Stimulated activated CD8-positive, alpha-beta memory T cell treated with anti-CD3 and anti-CD28 coated beads, Interleukin-7, amount 100 ng/mL, for 24 hours (primary cell): ENCODE measurements at regions not wholly inside any gene's neighbourhood (a gene's known extent, or its start where the extent isn't known, plus 50 kb on each side); places are given as distances from the start of the nearest gene placed in this dataset.

Experiments used
- DNase-seq: peaks from one replicate; pipeline ENCODE4 v3.0.0-alpha.2; 2020; ENCODE audit warnings: low read depth

- no peak for DNase-seq
Observed at GRCh38 chr22:48794906-48795305, 1032.8 kb downstream of the BRD1 start.

DNA sequence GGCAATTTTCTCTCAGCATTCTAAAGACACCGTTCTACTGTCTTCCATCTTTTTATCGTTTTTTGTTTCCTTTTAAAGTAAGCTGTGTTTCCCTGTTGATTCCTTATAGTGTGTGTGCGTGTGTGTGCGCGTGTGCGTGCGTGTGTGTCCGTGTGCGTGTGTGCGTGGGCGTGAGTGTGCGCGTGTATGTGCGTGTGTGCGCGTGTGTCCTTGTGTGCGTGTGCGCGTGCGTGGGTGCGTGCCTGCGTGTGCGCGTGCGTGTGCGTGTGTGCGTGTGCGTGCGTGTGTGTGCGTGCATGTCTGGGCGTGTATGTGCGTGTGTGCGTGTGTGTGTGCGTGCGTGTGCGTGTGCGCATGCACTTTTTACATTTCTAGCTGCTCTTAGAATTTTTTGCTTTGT lies 1033.7 kb downstream of the BRD1 start:
- no peak for DNase-seq

GRCh38 chr22:48786679-48786996 lies 1041.0 kb downstream of the BRD1 start:
- DNase-seq, result no peak

- DNase-seq, result no peak
Observed at GRCh38 chr22:48785792-48786678, 1041.6 kb downstream of the BRD1 start.

GRCh38 chr22:48784701-48785503 lies 1042.8 kb downstream of the BRD1 start:
- no peak for DNase-seq

DNA sequence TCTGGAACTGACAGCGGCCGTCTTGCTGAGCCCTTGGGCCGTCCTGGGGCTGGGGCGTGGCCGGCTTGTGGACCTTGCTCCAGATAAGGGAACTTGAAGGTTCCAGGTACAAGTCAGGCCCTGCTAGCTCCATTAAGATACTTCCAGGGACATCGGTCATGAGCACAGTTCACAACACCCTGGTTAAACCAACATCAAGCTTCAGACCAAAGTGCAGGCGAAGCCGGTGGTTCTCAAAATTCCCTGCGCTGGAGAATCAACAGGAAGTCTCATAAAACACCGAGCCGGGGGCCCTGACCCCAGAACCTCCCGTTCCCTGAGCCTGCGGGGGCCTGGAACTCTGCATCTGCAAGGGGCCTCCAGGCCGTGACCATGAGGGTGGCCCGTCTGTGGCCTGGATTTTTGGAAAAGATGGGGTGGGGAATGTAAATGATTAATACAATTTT lies 1043.8 kb downstream of the BRD1 start:
- no peak for DNase-seq

GRCh38 chr22:48782811-48783511 lies 1044.7 kb downstream of the BRD1 start:
- no peak for DNase-seq

- no peak for DNase-seq
Observed at GRCh38 chr22:48782326-48782725, 1045.3 kb downstream of the BRD1 start.

DNA sequence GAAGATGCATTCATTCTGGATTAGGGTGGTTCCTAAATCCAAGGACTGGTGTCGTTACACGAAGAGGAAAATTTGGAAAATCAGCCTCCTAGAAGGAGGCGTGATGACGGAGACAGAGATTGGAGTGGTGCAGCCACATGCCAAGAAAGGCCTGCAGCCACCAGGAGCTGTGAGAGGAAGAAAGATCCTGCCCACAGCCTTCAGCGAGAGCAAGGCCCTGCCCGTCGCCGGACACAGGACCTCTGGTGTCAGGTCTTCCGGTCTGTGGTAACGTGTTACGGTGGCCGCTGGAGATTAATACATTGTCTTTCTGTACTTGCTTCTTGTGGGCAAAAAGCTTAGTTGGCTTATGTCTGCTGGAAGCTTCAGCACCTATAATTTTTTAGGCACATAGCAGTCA lies 1045.8 kb downstream of the BRD1 start:
- no peak for DNase-seq

DNA sequence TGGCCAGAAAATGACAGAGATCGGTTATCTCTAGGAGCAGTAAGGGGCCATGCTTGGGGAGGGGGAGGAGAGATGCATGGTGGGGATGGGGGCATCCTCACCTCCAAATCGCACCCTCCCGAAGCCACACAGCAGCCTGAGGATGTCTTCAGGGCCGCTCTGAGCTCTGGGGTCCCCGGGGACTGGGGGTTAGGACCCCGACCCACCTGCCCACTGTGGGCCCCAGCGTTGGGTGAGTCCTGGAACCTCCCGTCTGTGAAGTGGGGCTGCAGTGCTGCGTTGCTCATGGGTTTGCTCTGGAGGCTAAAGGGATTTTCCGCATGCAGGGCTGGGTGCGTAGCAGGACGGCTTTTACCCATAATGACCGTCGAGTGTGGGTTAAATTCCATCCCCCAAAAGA lies 1046.3 kb downstream of the BRD1 start:
- no peak for DNase-seq

GRCh38 chr22:48780597-48781277 lies 1046.9 kb downstream of the BRD1 start:
- DNase-seq, result no peak

DNA sequence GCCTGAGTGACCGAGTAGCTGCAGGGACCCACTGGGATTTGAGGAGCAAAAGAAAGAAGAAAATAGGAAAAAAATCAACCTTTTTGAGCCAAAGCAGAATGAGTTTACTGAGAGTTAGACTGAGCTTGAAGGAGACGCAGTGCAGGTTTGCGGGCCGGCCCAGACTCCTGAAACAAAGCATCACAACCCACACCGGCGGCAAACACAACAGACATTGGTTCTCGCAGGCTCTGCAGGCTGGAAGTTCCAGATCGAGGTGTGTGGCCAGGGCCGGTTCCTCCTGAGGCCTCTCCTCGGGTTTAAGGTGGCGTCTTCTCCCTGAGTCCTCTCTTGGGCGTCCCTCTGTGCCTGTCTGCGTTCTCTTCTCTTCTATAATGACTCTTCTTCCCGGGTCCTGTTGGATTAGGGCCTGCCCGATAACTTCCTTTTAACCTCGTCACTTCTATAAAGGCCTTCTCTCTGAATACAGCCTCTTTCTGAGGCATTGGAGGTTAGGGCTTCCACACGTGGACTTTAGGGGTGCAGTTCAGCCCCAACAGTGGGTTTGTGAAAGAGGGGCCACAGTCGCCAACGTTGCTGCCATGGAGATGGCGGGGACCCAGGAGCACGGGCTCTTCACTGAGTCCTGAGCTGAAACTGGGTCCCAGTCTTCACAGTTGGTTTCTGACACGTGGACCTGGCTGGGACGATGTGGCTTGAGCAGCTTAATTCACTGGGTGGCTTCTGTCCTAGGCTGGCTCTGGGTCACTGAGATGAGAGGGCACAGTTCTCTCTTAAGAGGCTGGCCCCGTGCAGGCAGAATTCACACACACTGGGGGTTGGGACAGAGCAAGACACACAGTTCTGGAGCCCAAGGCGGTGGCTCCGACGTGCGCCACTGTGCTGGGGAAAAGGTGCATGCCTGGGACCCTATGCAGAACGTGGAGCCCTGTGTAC lies 1047.7 kb downstream of the BRD1 start:
- DNase-seq, result no peak

DNA sequence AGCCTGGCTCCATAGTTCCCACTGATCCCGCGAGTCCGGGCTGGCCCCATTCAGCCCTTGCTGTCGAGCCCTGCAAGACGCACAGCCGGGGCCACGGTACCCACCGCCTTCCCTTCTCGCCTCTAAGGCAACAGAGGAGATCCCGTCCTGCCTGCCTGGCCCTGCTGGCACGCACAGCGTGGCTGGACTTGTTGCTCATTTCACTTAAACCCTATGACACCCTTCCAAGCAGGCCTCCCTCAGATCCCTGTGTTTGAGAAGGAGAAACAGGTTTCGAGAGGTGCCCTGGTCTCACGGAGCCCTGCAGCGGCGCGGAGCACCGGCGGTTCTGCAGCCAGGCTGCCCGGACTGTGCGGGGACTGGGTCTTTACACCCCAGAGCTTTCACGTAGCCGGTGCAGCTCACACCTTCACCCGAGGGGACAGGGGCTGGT lies 1048.4 kb downstream of the BRD1 start:
- no peak for DNase-seq

DNA sequence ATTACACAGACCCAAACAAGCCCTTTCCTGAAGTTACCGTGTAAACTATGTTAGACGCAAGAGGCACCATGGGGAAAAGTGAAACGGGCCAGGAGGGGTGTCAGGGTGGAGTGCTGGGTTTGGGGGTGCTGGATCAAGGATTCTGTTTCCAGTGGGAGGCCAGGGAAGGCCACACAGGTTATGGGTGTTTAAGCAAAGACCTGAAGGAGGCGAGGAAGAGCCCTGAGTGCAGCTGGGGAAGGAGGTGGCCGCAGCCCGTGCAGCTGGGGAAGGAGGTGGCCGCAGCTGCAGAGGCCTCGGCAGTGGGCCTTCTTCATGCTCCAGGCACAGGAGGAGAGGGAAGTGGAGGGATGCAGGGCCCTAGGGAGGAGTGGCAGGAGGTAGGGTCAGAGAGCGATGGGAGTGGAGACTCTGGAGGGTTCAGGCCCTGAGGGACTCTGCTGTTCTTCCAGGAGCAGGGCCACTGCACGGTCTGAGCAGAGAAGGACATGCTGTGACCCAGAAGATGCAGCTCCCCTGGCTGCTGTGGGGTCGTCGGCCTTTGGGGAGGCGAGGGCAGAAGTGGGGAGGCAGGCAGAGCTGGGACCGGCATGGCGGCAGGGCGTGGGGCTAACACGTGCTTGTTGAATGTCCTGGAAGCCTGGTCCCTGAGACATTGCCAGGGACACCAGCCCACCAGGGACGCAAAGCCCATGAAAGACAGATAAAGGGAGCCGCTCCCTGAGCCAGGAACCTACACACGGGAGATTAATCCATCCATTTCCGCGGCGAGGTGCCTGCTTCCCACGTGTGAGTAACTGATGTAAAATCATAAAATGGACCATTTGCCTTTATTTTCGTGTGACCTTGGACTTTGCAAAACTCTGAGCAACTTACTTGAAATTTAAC lies 1049.1 kb downstream of the BRD1 start:
- no peak for DNase-seq

DNA sequence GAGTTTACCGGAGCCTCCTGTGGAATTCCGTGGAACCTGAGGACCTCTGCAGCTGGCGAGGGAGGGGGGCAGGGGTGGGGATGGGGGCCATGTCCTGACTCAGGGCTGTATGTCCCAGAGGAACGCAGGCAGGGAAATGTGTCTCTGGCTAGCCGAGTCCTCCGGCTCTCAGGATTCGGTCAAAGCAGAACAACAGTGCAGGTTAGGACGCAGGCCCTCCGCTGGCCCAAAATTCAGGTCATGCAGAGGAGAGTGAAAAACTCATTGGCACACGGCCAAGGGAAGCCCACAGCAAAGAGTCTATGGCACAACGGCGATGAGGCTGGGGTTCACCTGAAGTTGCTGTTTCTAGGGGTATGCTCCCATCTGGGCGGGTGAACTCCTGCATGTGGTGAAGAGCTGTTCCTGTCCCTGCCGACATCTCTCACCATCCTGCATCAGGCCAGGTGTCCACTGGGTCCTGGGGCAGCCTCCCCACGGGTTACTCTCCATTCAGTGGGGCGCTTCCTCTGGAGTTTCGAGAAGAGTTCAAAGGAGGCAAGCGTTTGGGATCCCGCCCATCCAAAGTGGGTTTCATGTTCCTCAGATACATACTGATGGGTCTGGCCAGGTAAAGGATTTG lies 1055.3 kb downstream of the BRD1 start:
- DNase-seq, result no peak

- no peak for DNase-seq
Observed at GRCh38 chr22:48765595-48765994, 1062.1 kb downstream of the BRD1 start.

GRCh38 chr22:48761546-48761945 lies 1066.1 kb downstream of the BRD1 start:
- no peak for DNase-seq

DNA sequence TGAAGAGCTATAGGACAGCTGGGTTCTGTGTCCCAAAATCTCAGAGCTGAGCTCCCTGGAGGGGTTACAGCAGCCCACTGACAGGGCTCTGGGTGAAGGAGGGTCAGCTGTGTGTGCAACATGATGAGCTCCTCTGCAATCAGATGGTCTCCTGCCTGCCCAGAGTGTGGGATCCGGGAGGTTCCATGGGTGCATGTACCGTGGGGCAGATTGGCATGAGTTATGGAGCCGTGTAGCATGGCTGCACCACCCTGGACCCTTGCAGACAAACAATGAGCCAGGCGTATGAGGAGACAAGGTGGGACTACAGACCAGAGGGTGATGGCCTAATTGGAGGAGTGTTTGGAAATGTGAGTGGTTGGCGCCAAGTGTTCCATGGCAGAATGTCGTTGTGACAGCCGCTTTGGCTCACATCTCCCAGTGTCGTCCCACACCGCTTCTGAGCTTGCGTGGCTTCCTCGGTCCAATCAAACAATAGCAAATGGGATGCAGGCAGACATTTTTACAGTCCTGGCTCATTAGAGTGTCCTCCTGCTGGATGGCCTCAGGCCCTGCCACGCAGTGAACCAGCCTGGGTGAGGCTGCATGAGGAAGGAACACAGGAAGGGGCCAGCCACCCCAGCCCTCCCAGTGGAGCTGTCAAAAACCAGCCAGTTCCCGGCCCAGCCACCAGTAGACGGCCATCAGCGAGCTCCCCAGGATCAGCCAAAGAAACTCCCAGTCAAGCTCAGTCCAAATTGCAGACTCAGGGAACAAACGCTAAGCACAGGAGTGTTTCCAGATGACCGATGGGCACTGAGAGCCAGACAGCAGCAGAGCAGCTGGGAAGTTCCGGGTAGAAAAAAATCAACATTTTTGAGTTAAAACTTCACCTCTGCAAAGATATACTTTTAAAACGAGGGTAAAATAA lies 1066.9 kb downstream of the BRD1 start:
- DNase-seq, result no peak
